Panc1 (cell line): ENCODE measurements at regions not wholly inside any gene's neighbourhood (a gene's known extent, or its start where the extent isn't known, plus 50 kb on each side); places are given as distances from the start of the nearest gene placed in this dataset.

Experiments used
- ATAC-seq: fragments of 200-7000 bp; cut with Tn5 transposase; 2 replicates; pipeline ENCODE4 v1.9.1; 2020; ENCODE audit warnings: mild to moderate bottlenecking, moderate library complexity
- BruUV-seq: library from RNA; stranded (reverse); fragments of 400-500 nt; replicated peaks from 2 replicates; lab custom pipeline; 2021; lab: Mats Ljungman, UMichigan
- CTCF ChIA-PET: fragments of 300-600 bp; sonication (Branson Sonifier 250); formaldehyde crosslinking; loops from one replicate; lab custom pipeline; 2022; ENCODE audit warnings: antibody characterized with exemption; lab: Charles Lee
- POLR2A ChIA-PET: fragments of 300-600 bp; sonication (Branson Sonifier 250); formaldehyde crosslinking; loops from one replicate; lab custom pipeline; 2022; ENCODE audit warnings: antibody characterized with exemption; lab: Charles Lee
- DNase-seq: peaks from one replicate; pipeline ENCODE4 v3.0.0-alpha.2; 2010; ENCODE audit warnings: low read depth, low spot score
- H3K27ac ChIP-seq: 2 replicates; pipeline ENCODE4 v1.5.1; 2011; ENCODE audit warnings: mild to moderate bottlenecking, low read length, inconsistent platforms
- H3K27me3 ChIP-seq: fragments of 200-500 bp; sonication (Bioruptor generic); 2 replicates; pipeline ENCODE4 v1.6.0; 2014; ENCODE audit warnings: low read length, inconsistent platforms; ENCODE audit not compliant: control insufficient read depth, insufficient read depth
- H3K36me3 ChIP-seq: fragments of 200-500 bp; sonication (Bioruptor generic); 2 replicates; pipeline ENCODE4 v1.5.1; 2014; ENCODE audit warnings: inconsistent platforms, mild to moderate bottlenecking, low read length, moderate library complexity; ENCODE audit not compliant: control insufficient read depth, insufficient read depth
- H3K4me1 ChIP-seq: 2 replicates; pipeline ENCODE4 v1.5.1; 2011; ENCODE audit warnings: inconsistent platforms, mild to moderate bottlenecking, low read length, moderate library complexity; ENCODE audit not compliant: control insufficient read depth, insufficient read depth
- H3K4me3 ChIP-seq, 2 experiments: 2 replicates each; pipeline ENCODE4 v1.5.1; 2011 to 2012; ENCODE audit warnings: low read depth in 2 of 2, low read length in 2 of 2, mild to moderate bottlenecking in 2 of 2, inconsistent platforms in 1 of 2, moderate library complexity in 1 of 2
- H3K9me3 ChIP-seq: fragments of 200-500 bp; sonication (Bioruptor generic); 2 replicates; pipeline ENCODE4 v1.5.1; 2014; ENCODE audit warnings: low read depth, mild to moderate bottlenecking, inconsistent platforms, low read length, moderate library complexity; ENCODE audit not compliant: control insufficient read depth, insufficient read depth
- POLR2AphosphoS5 ChIP-seq: IDR thresholded peaks from 2 replicates; pipeline ENCODE4 v1.6.1; 2012; ENCODE audit warnings: mild to moderate bottlenecking, low read depth, low read length, moderate library complexity
- SIN3A ChIP-seq: IDR thresholded peaks from 2 replicates; pipeline ENCODE4 v1.6.1; 2012; ENCODE audit warnings: low read depth, mild to moderate bottlenecking, low read length, moderate library complexity, borderline replicate concordance; ENCODE audit not compliant: insufficient read depth
- TCF7L2 ChIP-seq: IDR thresholded peaks from 2 replicates; pipeline ENCODE4 v1.6.1; 2011; ENCODE audit warnings: mild to moderate bottlenecking, low read depth, low read length, inconsistent platforms
- in situ Hi-C: cut with HindIII; loops from 2 replicates; pipeline ENCODE4 v1.10.0; 2016; ENCODE audit warnings: low sequenced_read_pairs, low pct_unique_long_range_greater_than_20kb
- intact Hi-C: fragments of 100-400 bp; cut with micrococcal nuclease; formaldehyde crosslinking; loops from one replicate; pipeline ENCODE4 v1.10.0; 2022; ENCODE audit not compliant: unreplicated experiment
- TF ChIP-seq, protein P1 (sequence below): fragments of 450-650 bp; IDR thresholded peaks from 2 replicates; pipeline ENCODE4 v1.5.1; 2017; ENCODE audit warnings: mild to moderate bottlenecking
- TF ChIP-seq, protein P2 (sequence below), 2 experiments: IDR thresholded peaks; 2 replicates each; pipeline ENCODE4 v1.6.1; 2011 to 2012; ENCODE audit warnings: low read depth in 2 of 2, control low read depth in 1 of 2, low read length in 1 of 2, mild to moderate bottlenecking in 1 of 2, moderate library complexity in 1 of 2; ENCODE audit not compliant: insufficient read depth in 1 of 2

DNA sequence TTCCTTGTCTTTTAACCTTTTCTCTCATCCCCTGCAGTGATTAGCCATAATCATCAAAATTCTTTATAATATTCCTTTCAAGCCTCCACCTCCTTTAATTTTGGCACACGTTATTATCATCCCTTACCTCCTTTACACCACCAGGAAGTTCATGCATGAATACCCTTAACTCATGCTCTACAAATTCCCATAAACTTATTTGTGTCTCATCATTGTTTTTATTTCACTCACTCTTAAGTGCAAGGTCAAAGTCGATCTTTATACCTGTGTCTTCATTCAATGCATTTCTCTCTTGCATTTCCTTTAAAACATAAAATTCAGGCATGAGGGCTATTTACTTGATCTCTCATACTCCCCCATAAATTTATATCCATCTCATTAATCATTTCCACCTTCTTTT lies 1064.6 kb upstream of the CADM2 start:
- H3K9me3 ChIP-seq = no peaks in the 10 kb centered on the region
- no peaks in the 10 kb centered on the region for H3K36me3 ChIP-seq
- DNase-seq (no peak), ATAC-seq (no peak)
- in situ Hi-C loops = no loop called here
- TF ChIP-seq POLR2AphosphoS5 (no peak), SIN3A (no peak), TCF7L2 (no peak)
- TF ChIP-seq, protein P1, sequence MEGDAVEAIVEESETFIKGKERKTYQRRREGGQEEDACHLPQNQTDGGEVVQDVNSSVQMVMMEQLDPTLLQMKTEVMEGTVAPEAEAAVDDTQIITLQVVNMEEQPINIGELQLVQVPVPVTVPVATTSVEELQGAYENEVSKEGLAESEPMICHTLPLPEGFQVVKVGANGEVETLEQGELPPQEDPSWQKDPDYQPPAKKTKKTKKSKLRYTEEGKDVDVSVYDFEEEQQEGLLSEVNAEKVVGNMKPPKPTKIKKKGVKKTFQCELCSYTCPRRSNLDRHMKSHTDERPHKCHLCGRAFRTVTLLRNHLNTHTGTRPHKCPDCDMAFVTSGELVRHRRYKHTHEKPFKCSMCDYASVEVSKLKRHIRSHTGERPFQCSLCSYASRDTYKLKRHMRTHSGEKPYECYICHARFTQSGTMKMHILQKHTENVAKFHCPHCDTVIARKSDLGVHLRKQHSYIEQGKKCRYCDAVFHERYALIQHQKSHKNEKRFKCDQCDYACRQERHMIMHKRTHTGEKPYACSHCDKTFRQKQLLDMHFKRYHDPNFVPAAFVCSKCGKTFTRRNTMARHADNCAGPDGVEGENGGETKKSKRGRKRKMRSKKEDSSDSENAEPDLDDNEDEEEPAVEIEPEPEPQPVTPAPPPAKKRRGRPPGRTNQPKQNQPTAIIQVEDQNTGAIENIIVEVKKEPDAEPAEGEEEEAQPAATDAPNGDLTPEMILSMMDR = no peak
- TF ChIP-seq, protein P2, sequence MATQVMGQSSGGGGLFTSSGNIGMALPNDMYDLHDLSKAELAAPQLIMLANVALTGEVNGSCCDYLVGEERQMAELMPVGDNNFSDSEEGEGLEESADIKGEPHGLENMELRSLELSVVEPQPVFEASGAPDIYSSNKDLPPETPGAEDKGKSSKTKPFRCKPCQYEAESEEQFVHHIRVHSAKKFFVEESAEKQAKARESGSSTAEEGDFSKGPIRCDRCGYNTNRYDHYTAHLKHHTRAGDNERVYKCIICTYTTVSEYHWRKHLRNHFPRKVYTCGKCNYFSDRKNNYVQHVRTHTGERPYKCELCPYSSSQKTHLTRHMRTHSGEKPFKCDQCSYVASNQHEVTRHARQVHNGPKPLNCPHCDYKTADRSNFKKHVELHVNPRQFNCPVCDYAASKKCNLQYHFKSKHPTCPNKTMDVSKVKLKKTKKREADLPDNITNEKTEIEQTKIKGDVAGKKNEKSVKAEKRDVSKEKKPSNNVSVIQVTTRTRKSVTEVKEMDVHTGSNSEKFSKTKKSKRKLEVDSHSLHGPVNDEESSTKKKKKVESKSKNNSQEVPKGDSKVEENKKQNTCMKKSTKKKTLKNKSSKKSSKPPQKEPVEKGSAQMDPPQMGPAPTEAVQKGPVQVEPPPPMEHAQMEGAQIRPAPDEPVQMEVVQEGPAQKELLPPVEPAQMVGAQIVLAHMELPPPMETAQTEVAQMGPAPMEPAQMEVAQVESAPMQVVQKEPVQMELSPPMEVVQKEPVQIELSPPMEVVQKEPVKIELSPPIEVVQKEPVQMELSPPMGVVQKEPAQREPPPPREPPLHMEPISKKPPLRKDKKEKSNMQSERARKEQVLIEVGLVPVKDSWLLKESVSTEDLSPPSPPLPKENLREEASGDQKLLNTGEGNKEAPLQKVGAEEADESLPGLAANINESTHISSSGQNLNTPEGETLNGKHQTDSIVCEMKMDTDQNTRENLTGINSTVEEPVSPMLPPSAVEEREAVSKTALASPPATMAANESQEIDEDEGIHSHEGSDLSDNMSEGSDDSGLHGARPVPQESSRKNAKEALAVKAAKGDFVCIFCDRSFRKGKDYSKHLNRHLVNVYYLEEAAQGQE (IDR thresholded peaks at IDR 0.05; ENCODE audit: insufficient read depth in 1 of 2, low read depth in 2 of 2, low read length in 1 of 2) = no peak
- BruUV-seq = no TSS peak
- intact Hi-C loops = no loop called here
- H3K4me3 ChIP-seq = no peak overlapping the region
- H3K27ac ChIP-seq = no peak overlapping the region
- CTCF ChIA-PET = no interaction called here
- POLR2A ChIA-PET = no interaction called here
- no peaks in the 10 kb centered on the region for H3K4me1 ChIP-seq
- no peaks in the 10 kb centered on the region for H3K27me3 ChIP-seq

DNA sequence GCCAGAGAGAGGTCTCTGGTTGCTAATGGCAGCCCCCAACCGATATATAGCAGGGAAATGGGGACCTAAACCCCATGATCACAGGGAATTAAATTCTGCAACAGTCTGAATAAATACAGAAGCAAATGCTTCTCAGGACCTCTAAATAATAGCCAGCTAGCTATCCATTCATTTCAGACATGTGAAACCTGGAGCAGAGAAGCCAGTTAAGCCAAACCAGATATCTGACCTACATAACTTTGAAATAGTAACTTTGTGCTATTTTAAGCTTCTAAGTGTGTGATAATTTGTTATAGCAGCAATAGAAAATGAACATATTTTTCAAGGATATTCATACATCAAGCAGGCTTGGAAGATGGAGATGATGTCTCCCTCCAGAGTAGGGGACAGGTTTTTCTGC lies 1062.9 kb upstream of the CADM2 start:
- no peaks in the 10 kb centered on the region for H3K36me3 ChIP-seq
- no peaks in the 10 kb centered on the region for H3K4me1 ChIP-seq
- no peaks in the 10 kb centered on the region for H3K27me3 ChIP-seq
- CTCF ChIA-PET = no interaction called here
- in situ Hi-C loops (no loop called here), intact Hi-C loops (no loop called here)
- H3K9me3 ChIP-seq = no peaks in the 10 kb centered on the region
- no peak overlapping the region for H3K27ac ChIP-seq
- DNase-seq (no peak), ATAC-seq (no peak)
- TF ChIP-seq POLR2AphosphoS5 = no peak
- no peak for TF ChIP-seq TCF7L2
- H3K4me3 ChIP-seq = no peak overlapping the region
- BruUV-seq = no TSS peak
- POLR2A ChIA-PET = no interaction called here

DNA sequence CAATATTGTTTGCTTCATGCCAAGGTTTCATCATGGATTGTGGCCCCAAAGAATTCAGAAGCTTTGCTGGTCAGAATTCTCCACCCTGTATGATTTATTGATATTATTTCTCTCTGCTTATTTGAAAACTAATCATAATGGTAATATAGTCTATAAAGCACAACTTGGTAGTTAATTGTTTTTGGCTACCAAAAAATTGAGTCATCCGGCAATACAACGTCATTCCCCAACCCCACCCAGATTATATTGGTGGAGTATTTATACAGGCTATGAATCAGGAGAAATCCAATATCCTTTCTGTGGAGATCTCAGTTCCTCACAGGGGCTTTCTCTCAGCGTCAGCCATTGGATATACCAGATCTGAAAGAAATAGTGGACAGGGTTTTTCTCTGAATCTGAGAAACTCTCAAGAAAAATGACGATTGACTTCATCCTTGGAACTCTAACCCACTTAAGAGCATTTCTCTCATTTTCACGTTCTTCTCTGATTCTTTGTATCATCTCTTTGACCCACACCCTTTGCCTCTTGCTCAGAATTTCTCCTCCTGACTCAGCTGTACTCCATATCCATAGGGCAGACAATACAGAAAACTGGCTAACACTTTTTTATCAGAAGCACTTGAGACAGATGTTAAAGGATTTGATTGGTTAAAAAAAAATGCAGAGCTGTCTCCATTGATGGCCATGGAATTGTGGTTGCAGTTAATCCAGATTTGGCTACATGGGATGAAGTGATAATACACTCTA lies 1055.8 kb upstream of the CADM2 start:
- Histone ChIP-seq H3K27ac (no peak overlapping the region), H3K36me3 (no peaks in the 10 kb centered on the region), H3K4me1 (no peaks in the 10 kb centered on the region), H3K4me3 (no peak overlapping the region), H3K27me3 (no peaks in the 10 kb centered on the region), H3K9me3 (no peaks in the 10 kb centered on the region)
- intact Hi-C loops = no loop called here
- ATAC-seq (no peak), DNase-seq (no peak)
- in situ Hi-C loops = no loop called here
- no TSS peak for BruUV-seq
- ChIA-PET POLR2A (no interaction called here), CTCF (no interaction called here)
- TF ChIP-seq TCF7L2 (no peak), SIN3A (no peak)
- TF ChIP-seq, protein P2 (IDR thresholded peaks at IDR 0.05; ENCODE audit: insufficient read depth in 1 of 2, low read depth in 2 of 2, low read length in 1 of 2) = no peak
